HepG2 (cell line): ENCODE measurements at regions not wholly inside any gene's neighbourhood (a gene's known extent, or its start where the extent isn't known, plus 50 kb on each side); places are given as distances from the start of the nearest gene placed in this dataset.

Experiments used
- ATAC-seq: fragments of 200-7000 bp; cut with Tn5 transposase; 3 replicates; pipeline ENCODE4 v1.9.1; 2020; ENCODE audit warnings: mild to moderate bottlenecking, moderate library complexity
- BruUV-seq: library from RNA; stranded (reverse); fragments of 400-500 nt; replicated peaks from 2 replicates; lab custom pipeline; 2021; lab: Mats Ljungman, UMichigan
- CTCF ChIA-PET: fragments of 300-600 bp; formaldehyde crosslinking; extraction: SDS; loops from one replicate; lab custom pipeline; 2021; ENCODE audit warnings: low total read pairs, inconsistent platforms, low intra/inter-chr PET ratio; lab: Yijun Ruan, JAX
- POLR2A ChIA-PET: fragments of 350-600 bp; sonication (Branson Sonifier 250); formaldehyde crosslinking; loops from one replicate; lab custom pipeline; 2020; ENCODE audit warnings: antibody characterized with exemption, inconsistent platforms; lab: Yijun Ruan, JAX
- DNase-seq: peaks from one replicate; pipeline ENCODE4 v3.0.0-alpha.2; 2015; ENCODE audit warnings: low spot score
- FAIRE-seq: peaks from 3 replicates; lab custom pipeline; 2011; peaks lifted over from hg19 to GRCh38; lab: Jason Lieb, UNC
- H2AFZ ChIP-seq: one replicate; pipeline ENCODE4 v1.6.1; 2011; ENCODE audit warnings: low read length, inconsistent platforms
- H3K27ac ChIP-seq: fragments of 300-600 bp; 3 replicates; pipeline ENCODE4 v1.8.0; 2011; ENCODE audit warnings: mixed run types, mild to moderate bottlenecking, mixed read lengths, low read length, inconsistent platforms; ENCODE audit not compliant: insufficient read depth; ENCODE audit errors: extremely low read length
- H3K27me3 ChIP-seq, 2 experiments: fragments of 200-600 bp in 1 of 2; 2 replicates in 1 of 2; 3 replicates in 1 of 2; pipeline versions ENCODE4 v1.6.0 to v1.8.0; 2011; ENCODE audit warnings: low read length in 2 of 2, mild to moderate bottlenecking in 2 of 2, moderate library complexity in 2 of 2, inconsistent platforms in 1 of 2; ENCODE audit not compliant: insufficient read depth in 2 of 2, control insufficient read depth in 1 of 2
- H3K36me3 ChIP-seq, 2 experiments: fragments of 200-600 bp in 1 of 2; replicated peaks in 1 of 2; 2 replicates in 1 of 2; 3 replicates in 1 of 2; pipeline versions ENCODE4 v1.5.1 to v1.8.0; 2011; ENCODE audit warnings: low read length in 2 of 2, inconsistent platforms in 1 of 2; ENCODE audit not compliant: insufficient read depth in 2 of 2, control insufficient read depth in 1 of 2
- H3K4me1 ChIP-seq: 2 replicates; pipeline ENCODE4 v1.5.1; 2012; ENCODE audit warnings: low read length, inconsistent platforms; ENCODE audit not compliant: insufficient read depth
- H3K4me2 ChIP-seq: 2 replicates; pipeline ENCODE4 v1.6.0; 2011; ENCODE audit warnings: low read depth, low read length, inconsistent platforms
- H3K4me3 ChIP-seq, 3 experiments: fragments of 200-600 bp in 1 of 3; sonication (generic), shearing (Covaris generic) in 1 of 3; replicated peaks in 1 of 3; 2 replicates each; pipeline ENCODE4 v1.5.1; 2011 to 2016; ENCODE audit warnings: low read length in 3 of 3, inconsistent platforms in 2 of 3, low read depth in 2 of 3, mild to moderate bottlenecking in 2 of 3, control low read depth in 1 of 3, mixed read lengths in 1 of 3; ENCODE audit not compliant: insufficient read depth in 1 of 3
- H3K79me2 ChIP-seq: one replicate; pipeline ENCODE4 v1.6.1; 2011; ENCODE audit warnings: low read length, inconsistent platforms; ENCODE audit not compliant: insufficient read depth
- H3K9ac ChIP-seq: 2 replicates; pipeline ENCODE4 v1.6.0; 2011; ENCODE audit warnings: mild to moderate bottlenecking, low read depth, low read length, inconsistent platforms; ENCODE audit not compliant: insufficient read depth
- H3K9me3 ChIP-seq: 2 replicates; pipeline ENCODE4 v1.5.1; 2012; ENCODE audit warnings: mild to moderate bottlenecking, low read length
- H4K20me1 ChIP-seq: 2 replicates; pipeline ENCODE4 v1.6.0; 2011; ENCODE audit warnings: inconsistent platforms, mild to moderate bottlenecking, low read length, moderate library complexity; ENCODE audit not compliant: insufficient read depth
- WGBS: methylation state at CpG from one replicate; pipeline ENCODE4 v1.1.6; 2017; ENCODE audit warnings: low lambda C conversion rate; 5-methylcytosine and 5-hydroxymethylcytosine counted together
- in situ Hi-C: cut with HindIII; loops from 2 replicates; pipeline ENCODE4 v1.10.0; 2017; ENCODE audit warnings: low pct_unique_long_range_greater_than_20kb; ENCODE audit not compliant: extremely low pct_ligation_motif_present
- intact Hi-C: fragments of 100-400 bp; cut with micrococcal nuclease; formaldehyde crosslinking; loops from one replicate; pipeline ENCODE4 v1.10.0; 2022; ENCODE audit not compliant: unreplicated experiment
- TF ChIP-seq, protein P1 (sequence below), 2 experiments: sonication (generic) in 1 of 2; formaldehyde crosslinking in 1 of 2; IDR thresholded peaks; 2 replicates each; pipeline versions ENCODE4 v1.6.1 to v1.9.0; 2014 to 2022; ENCODE audit warnings: antibody characterized with exemption in 1 of 2, borderline replicate concordance in 1 of 2, inconsistent platforms in 1 of 2, low read depth in 1 of 2, missing genetic modification reagents in 1 of 2

DNA sequence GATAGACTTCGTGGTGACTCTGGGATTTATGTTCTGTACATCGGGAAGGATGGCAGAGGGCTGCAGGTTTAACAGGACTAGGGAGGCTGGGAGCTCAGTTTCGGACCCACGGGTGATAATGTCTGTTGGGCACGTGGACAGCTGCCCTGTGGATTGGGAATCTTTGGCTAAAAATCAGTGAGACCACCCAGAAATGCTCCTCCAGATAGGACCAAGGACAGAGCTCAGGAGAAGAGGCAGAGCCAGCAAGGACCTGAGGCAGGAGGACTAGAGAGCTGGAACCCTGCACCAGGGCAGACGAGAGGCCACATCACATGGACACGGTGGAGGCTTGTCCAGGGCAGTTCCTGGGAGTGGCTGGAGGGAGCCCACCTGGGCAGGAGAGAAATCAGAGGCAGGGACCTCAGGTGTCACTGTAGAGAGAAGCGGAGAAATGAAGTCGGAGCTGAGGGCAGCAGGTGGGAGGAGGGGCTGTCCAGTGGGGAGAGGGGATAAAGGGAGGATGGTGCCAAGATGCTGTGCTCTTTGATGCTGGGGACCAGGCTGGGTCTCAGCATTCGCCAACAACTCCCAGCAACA, 79.2 kb downstream of the CPZ start:
- POLR2A ChIA-PET: no interaction called here
- H3K4me3 ChIP-seq: no peak overlapping the region
- H3K4me1 ChIP-seq: no peaks in the 10 kb centered on the region
- no peaks in the 10 kb centered on the region for H3K27me3 ChIP-seq
- 11% methylated on average over 8 of the region's 10 CpGs for WGBS
- intact Hi-C loops (no loop called here), in situ Hi-C loops (no loop called here)
- no peaks in the 10 kb centered on the region for H3K79me2 ChIP-seq
- H3K9ac ChIP-seq: no peak overlapping the region
- no peaks in the 10 kb centered on the region for H4K20me1 ChIP-seq
- ATAC-seq: no peak
- no peak overlapping the region for H3K27ac ChIP-seq
- H3K9me3 ChIP-seq: no peaks in the 10 kb centered on the region
- no peaks in the 10 kb centered on the region for H3K36me3 ChIP-seq
- CTCF ChIA-PET: no interaction called here
- FAIRE-seq: no peak
- no peak overlapping the region for H2AFZ ChIP-seq
- TF ChIP-seq, protein P1, sequence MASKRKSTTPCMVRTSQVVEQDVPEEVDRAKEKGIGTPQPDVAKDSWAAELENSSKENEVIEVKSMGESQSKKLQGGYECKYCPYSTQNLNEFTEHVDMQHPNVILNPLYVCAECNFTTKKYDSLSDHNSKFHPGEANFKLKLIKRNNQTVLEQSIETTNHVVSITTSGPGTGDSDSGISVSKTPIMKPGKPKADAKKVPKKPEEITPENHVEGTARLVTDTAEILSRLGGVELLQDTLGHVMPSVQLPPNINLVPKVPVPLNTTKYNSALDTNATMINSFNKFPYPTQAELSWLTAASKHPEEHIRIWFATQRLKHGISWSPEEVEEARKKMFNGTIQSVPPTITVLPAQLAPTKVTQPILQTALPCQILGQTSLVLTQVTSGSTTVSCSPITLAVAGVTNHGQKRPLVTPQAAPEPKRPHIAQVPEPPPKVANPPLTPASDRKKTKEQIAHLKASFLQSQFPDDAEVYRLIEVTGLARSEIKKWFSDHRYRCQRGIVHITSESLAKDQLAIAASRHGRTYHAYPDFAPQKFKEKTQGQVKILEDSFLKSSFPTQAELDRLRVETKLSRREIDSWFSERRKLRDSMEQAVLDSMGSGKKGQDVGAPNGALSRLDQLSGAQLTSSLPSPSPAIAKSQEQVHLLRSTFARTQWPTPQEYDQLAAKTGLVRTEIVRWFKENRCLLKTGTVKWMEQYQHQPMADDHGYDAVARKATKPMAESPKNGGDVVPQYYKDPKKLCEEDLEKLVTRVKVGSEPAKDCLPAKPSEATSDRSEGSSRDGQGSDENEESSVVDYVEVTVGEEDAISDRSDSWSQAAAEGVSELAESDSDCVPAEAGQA (IDR thresholded peaks at IDR 0.05; ENCODE audit: low read depth): no peak
- TF ChIP-seq, protein P1 (CRISPR knock-in tag; IDR thresholded peaks at IDR 0.05; ENCODE audit: borderline replicate concordance): no peak
- DNase-seq: no peak
- no peak overlapping the region for H3K4me2 ChIP-seq
- no TSS peak for BruUV-seq
